Stimulated activated CD8-positive, alpha-beta memory T cell treated with anti-CD3 and anti-CD28 coated beads, Interleukin-12 subunit alpha, Interleukin-12 subunit beta, amount 100 ng/mL, for 1 hour (primary cell): ENCODE measurements at regions not wholly inside any gene's neighbourhood (a gene's known extent, or its start where the extent isn't known, plus 50 kb on each side); places are given as distances from the start of the nearest gene placed in this dataset.

Experiments used
- DNase-seq: peaks from one replicate; pipeline ENCODE4 v3.0.0-alpha.2; 2020; ENCODE audit warnings: low read depth

GRCh38 chr12:125434131-125434530, 368.9 kb downstream of the AACS start:
- DNase-seq: no peak

- DNase-seq: no peak
These were observed 369.8 kb downstream of the AACS start for GRCh38 chr12:125434936-125435443.

DNA sequence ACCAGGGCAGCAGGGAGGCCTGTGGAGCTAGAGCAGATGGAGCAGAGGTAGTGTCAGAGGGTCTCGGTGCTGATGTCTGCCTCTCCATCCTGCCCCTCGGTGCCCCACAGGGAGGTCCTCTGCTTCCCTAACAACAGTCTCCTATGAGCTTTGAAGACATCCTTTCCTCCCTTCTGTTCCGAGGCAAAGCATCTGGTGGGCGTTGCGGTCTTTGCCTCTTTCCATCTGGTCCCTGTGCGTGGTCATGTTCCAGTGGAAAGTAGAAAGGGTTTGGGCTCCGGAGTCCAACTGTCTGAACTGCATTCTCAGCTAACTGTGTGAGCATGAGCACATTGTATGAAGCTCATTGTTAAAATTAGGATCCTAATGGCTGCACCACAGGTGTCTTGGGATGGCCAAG, 370.6 kb downstream of the AACS start:
- no peak for DNase-seq

DNA sequence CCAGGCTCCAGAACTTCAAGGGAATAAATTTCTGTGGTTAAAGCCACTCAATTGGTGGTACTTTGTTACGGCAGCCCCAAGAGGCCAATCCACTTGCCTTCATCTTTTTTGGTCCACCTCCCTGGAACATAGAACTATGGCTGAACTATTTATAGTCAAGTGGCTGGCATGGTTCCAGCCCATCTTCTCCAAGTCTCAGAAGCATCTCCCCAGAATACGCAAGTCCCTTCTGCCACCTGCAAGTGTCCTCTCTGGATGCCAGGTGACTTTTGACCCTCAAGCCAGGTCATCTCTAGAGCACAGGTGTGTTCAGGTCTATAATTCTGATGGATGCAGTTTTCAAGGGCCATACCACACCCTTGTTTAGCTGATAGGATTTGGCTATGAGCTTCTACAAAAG, 371.5 kb downstream of the AACS start:
- no peak for DNase-seq

GRCh38 chr12:125440399-125440798, 375.2 kb downstream of the AACS start:
- DNase-seq: no peak

GRCh38 chr12:125443341-125443740, 378.1 kb downstream of the AACS start:
- no peak for DNase-seq

DNA sequence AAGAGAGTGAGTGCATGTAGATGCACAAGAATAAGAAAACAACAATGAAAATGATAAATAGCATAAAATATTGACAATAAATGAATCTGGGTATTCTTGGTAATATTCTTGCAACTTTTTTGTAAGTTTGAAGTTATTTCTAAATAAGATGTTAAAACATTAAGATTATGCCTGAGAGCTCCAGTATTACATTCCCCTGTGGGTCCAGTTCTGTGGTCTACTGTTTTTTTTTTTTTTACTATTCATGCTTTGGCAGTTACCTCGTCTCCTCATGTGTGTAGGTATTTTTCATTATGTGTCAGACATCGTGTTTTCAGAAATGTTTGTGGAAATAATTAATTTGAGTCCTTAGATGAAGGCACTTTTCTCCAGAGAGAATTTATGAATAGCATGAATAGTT, 386.2 kb downstream of the AACS start:
- DNase-seq: no peak

DNA sequence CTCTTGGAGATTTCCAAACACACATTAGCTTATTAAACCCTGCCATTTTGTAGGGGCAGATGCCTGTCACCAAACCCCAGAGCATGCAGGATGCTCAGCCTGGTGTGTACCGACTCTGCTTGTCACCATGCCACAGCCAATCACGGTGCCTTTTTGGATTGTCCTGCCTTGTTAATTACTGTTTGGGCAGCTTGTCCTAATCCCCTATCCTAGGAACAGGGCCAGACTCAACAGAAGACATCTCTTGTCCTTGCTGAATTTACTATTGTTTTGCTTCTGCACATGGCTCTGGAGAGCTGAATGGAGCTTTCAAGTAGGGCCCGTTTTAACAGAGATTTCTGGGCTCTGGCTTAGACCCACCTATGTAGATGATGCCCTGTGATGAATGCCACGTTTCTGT, 388.5 kb downstream of the AACS start:
- no peak for DNase-seq

GRCh38 chr12:125454291-125454690, 389.1 kb downstream of the AACS start:
- no peak for DNase-seq

- no peak for DNase-seq
These were observed 389.7 kb downstream of the AACS start for GRCh38 chr12:125454786-125455480.

DNA sequence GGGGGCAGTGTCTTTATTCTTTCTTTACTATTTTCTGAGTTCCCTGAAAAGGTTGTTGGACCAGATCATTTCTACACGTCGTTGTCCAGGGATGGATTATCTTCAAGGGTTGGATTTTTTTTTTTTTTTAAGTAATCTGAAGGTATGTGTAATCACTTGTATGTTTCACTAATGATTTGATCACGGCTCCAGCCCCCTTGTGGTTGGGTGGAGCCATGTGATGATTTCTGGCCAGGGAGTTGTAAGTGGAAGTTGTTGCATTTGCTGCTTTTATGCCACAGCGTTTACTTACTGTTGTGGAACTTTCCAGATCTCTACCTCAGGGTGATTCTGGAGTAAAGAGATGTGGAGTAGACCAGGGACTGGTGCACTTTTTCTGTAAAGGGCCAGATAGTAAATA, 390.3 kb downstream of the AACS start:
- DNase-seq: no peak

DNA sequence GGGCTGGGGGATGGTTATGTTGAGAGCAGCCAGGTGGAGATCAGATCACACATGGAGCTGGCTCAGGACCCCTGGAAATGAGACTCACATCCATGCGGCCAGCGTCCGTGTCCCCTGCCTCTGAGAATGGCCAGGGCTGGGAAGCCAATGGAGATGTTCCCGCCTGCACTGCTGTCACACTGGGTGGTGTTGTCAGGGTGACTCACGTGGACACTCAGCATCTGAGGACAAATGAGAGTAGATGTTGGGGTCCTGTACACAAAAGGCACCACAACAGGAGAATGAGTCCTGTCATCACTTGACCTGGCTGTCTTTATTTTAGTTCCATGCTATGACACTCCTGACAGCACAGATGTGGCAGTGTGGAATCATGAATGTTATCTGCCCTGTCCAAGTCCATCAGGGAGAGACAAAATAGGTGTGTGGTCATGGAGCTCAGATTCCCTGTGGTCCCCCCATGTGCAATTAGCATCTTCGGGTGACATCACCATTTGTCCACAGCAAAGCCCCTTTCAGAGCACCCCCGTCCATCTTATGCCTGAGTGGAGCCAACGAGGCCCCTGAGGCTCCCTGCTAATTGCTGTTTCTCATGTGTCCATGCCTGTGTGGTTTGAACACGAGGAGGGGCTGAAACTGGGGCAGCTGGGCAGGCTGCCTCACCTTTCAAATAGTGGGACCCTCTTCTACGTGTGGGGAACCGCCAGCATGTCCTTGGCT, 393.5 kb downstream of the AACS start:
- no peak for DNase-seq

- no peak for DNase-seq
These were observed 396.6 kb downstream of the AACS start for GRCh38 chr12:125461831-125462230.

DNA sequence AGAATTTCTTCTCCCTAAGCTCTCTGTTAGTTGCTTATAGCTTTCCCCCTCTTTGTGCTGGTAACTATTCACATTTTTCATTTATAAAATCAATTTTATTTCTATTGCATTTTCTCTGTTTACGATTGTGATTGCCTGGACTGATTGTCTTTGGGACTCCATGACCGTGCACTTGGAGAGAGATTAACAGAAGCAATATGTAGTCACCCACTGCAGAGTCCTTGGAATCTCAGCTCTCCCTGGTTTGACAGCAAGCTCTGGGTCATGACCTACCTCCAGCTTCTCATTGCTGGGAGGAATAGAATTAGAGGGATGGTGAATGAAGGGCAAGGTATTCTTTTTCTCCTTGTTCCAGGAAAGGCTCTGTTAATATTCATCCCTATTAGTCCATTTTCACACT, 398.2 kb downstream of the AACS start:
- no peak for DNase-seq

DNA sequence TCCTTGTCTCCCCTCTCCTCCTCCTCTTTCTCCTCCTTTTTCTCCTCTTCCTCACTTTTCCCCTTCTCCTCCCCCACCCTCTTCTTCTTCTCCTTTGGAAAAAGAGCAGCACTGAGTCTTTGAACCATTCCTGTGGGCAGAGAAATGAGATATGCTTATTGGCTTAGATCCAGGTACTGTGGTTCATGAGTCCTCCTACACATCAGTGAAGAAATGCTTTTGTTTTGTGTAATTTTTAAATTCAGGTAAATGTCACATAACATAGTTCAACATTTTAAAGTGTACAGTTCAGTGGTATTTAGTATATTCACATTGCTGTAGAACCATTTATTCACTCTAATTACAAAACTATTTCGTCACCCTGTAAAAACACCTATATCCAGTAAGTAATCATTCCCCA, 402.1 kb downstream of the AACS start:
- DNase-seq: no peak

DNA sequence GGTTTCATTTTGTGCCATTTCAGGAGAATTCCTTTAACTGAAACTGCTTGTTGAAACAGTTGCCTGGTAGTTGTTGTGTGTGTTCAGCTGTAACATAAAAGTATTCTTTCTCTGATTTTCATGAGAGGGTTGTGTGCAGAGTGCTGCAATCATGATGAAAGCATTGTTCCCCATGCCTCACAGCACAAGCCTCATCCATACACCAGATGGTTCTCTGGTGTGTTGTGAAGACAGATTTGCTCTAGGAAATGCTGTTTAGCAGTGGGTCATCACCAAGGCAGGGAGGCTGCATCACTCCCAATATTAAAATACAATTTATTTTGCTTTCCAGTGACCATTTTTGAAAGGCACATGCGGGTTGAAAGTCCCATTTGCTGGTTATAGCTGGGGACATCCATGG, 404.4 kb downstream of the AACS start:
- no peak for DNase-seq

DNA sequence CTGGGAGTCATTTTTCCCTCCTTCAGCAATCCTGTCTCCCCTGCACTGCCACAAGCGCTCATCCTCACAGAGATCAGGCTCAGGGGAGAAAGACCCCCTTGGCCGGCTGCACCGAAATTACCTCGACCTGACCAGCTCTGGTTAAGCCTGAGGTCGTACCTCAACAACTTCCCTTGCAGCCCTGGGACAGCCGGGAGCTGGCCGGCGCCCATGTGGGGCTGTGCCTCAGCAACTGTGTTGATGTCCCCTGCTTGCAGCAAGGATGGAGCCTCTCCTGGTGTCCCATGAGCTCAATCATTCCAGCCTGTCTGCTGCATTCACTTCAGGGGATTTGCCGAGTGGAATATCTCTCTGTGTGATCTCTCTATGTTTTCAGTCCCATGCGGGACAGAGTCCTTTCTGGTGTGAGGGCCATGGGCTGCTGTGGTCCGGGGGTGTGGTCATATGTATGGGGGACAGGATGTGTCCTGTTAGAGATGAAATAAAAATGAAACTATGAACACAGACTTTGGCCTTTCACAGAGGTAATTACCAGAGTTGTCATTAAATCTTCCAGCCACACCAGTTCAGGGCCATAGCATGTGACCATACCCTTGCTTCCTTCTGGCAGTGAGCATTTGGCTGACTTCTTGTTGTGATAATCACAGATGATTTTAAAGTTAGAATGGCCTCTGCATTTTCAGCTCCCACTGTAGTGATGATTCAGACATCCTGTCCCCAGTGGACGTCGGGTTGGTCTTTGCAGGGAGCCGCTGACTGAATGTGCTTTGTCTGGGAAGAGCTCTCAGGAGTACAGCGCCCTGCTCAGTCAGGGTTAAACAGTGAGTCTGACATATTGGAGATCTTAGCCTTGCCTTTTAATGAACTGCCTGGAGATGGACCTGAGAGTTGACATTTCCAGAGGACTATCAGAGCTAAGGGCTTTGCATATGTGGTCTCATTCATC, 405.9 kb downstream of the AACS start:
- no peak for DNase-seq

DNA sequence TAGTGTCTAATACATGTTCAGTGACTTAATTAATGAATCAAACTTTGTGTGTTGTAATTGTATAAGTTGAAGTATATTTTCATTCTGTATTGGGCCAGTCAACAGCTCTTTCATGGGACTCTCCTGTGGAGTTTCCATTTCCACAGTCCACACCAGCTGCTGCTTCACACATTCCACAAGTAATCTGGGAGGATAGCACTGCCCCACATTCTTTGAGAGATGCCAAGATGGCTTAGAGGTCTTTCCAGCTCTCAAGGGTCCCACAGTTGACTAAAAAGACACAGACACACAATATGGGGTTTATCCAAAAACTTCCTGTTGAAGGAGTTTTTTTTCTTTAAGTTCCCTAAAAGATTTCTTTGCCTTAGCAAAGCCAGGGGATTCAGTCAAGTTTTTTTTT, 408.3 kb downstream of the AACS start:
- no peak for DNase-seq

GRCh38 chr12:125487336-125487735, 422.1 kb downstream of the AACS start:
- no peak for DNase-seq

- no peak for DNase-seq
These were observed 426.3 kb downstream of the AACS start for GRCh38 chr12:125491553-125491952.

DNA sequence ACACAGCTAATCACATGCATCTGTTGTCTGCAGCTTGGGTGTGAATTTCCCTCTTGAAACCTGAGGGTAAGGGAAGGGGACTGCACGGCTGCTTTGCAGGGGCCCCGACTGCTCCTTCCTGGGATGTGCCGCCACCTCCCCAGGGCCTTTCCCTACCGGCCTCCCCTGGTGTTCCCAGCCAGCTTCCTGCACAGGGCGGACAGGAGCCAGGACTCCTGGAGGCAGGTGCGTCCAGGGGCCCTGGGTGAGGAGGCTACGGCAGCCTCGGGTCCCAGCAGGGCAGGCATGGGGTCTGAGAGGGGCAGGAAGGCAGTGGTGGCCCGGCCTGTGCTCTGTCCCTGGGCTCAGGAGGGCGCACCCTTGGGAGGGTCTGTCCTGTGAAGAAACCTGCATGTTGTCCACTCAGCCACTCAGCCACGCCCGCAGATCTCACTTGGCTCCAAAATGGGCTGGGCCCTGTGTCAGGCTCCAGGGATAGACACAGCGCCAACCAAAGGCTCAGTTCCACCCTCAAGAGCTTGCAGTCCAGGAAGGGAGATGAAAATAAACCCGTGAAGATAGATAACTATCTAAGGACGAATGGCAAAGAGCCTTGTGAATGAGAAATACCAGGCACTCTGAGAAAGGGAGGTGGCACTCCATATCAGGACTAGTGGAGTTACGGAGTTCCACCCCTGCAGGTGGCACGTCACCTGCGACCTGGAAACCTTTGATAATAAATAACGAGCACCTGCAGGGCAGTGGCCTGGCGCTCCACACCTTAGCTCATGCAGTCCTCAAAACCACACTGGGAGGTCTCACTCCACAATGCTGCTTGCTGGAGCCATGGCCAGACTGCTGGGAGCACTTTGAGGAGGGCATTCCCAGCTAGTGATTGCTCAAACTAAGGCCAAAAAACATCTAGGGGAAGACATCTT, 427.4 kb downstream of the AACS start:
- no peak for DNase-seq
